GM18951 (cell line): ENCODE measurements at regions not wholly inside any gene's neighbourhood (a gene's known extent, or its start where the extent isn't known, plus 50 kb on each side); places are given as distances from the start of the nearest gene placed in this dataset.
"Not testable (repeated sequence)": the region's sequence is repeated elsewhere in the genome, so short reads cannot be mapped to it uniquely, and the experiment has no call there.

Source experiments
- POLR2A ChIP-seq: IDR thresholded peaks from 4 replicates; pipeline ENCODE4 v1.6.1; 2011; ENCODE audit warnings: mild to moderate bottlenecking; ENCODE audit not compliant: insufficient read length, insufficient read depth; ENCODE audit errors: extremely low read depth
- in situ Hi-C: fragments of 300-500 bp; cut with MboI; formaldehyde crosslinking; loops from one replicate; pipeline ENCODE4 v1.12.0; 2022; ENCODE audit warnings: low sequenced_read_pairs, mixed read lengths, inconsistent platforms; ENCODE audit not compliant: unreplicated experiment

DNA sequence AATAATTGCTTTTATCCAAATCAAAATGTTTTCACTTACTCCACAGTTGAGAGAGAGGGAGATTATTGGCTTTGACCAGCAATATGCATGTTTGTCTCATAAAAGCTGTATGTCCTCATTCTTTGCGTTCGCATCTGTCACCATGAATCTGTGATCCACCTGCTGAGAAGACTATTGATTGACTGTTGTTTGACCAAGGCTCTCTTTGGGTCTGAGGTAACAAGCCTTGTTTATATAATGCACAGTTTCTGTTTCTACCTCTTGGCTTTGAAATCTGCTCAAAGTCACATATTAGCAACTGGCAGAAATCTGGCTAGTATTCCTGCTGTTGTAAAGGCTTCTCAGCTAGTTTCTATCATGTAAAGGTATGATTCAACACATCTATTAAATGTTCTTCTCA lies 157.0 kb downstream of the LYPLAL1 start:
- in situ Hi-C loops = no loop called here

DNA sequence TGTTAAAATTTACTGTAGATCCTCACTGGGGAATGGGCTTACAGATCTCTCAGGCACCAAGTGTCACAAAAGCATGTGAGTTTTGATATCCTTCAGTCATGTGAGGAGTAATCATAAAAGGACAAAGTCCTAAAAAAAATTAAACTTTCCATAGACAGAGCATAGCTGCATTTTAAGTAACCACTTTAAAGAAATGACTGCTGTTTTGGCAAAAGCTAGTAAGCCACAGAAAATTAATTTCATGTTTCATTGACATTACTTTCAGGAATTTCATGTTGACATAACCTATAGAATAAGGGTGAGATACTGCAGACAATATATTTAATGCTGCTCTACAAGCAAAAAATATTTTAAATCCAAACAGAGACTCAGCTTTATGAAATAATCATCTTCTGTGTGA lies 156.3 kb downstream of the LYPLAL1 start:
- TF ChIP-seq POLR2A = no peak
- in situ Hi-C loops = no loop called here

More for the DNA sequence above, 157.0 kb downstream of the LYPLAL1 start:
- TF ChIP-seq POLR2A = no peak

DNA sequence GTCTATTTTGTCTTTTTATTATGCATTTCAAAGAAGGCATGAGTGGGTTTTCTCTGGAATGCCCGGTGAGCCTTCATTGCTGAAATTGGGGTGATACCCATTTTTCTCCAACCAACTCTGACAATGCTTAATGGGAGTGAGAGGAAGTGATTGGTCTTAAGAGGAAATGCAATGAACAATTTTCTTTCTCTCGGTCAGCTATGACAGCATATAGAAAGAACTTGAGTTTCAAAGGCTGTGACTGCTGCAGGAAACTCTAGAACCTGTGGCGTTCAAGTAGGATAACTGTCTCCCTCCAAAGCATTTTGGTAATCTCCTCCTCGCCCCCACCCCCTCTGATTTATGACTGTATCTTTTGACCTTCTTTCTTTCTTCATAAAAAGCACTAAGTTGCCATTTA lies 155.9 kb downstream of the LYPLAL1 start:
- no peak for TF ChIP-seq POLR2A
- in situ Hi-C loops = no loop called here

DNA sequence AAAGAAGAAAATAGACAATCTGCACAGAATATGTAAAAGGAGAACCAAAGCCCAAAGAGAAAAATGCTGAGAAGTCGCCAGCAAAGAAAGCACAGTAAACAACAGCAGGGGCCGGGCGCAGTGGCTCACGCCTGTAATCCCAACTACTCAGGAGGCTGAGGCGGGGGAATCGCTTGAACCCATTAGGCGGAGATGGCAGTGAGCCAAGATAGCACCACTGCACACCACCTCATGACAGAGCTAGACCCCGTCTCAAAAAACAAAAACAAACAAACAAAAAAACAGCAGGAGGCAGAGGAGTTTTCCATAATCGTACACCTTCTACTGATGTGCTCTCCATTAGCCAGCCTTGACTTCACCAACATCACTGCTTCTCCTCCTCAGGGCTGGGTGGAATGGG lies 153.2 kb downstream of the LYPLAL1 start:
- TF ChIP-seq POLR2A = no peak
- in situ Hi-C loops = no loop called here

DNA sequence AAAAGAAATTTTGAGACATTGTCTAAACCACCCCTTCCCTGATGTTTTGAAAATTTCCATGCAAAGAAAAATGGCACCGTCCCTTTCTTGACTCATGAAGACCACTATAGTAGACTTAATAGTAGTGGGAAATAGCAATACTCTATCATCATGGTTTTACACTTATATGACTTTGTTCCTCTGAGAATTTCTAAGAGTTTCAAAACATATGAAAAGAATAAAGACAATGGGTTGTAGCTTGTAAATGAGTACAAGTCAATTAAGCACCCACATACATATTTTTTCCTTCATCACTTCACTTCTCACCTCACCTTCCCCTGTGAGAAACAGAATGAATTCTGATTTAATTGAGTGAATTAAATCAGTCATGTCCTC lies 151.7 kb downstream of the LYPLAL1 start:
- in situ Hi-C loops = no loop called here
- no peak for TF ChIP-seq POLR2A

DNA sequence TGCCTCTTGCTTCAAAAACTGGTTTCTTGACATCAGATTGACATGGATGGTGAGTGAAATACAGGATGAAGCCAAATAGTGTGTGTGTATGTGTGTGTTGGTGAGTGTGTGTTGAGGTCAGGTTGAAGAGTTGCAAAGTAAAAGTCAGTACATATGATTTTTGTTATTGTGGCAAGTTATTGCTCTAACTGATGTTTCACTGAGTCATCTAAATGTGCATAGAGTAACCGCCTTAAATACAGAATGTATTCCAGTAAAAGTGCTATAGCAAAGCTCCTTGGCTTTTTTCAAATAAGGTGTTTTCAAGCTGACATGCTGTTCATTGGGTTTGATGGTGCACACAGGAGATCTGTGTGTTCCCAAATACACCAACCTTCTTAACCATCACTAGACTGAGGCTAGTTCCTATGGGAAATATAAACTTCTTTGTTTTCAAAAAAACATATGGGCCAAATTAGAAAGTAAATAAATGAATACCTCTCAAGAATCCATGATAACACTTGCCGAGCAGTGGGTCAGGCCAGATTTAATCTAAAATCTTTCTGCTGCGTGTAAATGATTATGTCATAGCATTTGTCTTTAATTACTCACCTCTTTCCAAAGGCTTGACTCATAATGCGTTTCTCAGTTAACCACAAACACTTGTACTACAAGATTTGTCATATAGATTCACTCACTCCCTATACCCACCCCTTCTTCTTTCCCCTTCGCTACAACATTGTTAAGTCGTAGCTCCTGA lies 151.1 kb downstream of the LYPLAL1 start:
- in situ Hi-C loops = no loop called here
- no peak for TF ChIP-seq POLR2A

DNA sequence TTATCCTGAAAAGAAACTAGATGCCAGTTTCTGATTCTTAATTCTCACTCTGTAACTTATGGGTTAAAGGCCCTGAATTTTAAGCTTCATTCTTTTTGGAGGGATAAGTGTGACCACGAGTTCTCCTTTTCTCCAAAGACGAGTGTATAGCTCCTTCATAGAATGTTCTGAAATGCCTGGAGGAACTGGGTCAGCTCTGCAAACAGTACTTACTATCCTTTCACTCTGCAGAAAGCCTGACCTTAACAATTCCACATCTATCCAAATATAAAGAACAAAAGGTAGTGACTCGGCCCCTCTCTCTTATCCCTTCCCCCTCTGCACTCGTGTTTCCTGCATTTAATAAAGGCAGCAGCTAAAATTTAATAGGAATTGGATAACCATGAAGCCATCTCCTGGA lies 150.5 kb downstream of the LYPLAL1 start:
- TF ChIP-seq POLR2A = no peak
- in situ Hi-C loops = no loop called here

DNA sequence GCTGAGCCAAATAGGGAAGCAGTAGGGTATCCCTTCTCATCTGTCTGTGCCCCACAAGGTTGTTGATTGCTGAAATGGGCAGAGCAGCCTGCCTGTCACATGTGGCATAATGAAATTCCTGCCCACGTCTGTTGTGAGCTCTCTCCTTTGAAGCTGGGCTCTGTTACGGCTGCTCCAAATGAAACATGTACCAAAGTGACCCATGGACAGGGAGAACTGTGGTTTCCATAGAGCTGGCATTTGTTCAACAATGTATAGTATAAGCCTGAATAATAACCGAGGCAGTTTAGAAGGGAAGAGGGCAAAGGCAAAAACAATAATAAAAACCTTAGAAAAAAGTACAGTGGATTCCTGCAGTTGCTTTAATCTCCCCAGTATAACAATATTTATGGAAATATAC lies 149.7 kb downstream of the LYPLAL1 start:
- in situ Hi-C loops = no loop called here
- no peak for TF ChIP-seq POLR2A

DNA sequence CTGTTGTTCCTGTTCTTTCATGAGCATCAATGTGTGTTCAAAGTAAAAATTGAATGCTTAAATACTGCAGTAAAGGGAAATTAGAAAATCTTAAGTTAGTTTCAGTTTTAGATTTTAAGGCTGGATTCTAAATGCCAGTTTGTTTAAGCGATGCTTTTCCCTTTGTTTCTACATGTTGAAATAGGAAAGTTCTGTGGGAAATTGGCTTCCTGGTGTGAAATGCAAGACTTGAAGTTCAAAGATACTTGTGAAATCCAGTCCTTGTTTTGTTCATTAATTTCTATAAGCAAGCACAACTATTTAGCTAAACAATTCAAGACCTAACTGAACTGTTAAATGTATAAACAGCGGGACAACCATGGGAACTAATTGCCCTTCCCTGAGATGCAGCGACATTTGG lies 149.1 kb downstream of the LYPLAL1 start:
- TF ChIP-seq POLR2A = no peak
- in situ Hi-C loops = no loop called here

DNA sequence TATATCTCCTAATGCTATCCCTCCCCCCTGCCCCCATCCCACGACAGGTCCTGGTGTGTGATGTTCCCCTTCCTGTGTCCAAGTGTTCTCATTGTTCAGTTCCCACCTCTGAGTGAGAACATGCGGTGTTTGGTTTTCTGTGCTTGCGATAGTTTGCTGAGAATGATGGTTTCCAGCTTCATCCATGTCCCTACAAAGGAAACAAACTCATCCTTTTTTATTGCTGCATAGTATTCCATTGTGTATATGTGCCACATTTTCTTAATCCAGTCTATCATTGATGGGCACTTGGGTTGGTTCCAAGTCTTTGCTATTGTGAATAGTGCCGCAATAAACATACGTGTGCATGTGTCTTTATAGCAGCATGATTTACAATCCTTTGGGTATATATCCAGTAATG lies 146.9 kb downstream of the LYPLAL1 start:
- in situ Hi-C loops = not testable (repeated sequence)

DNA sequence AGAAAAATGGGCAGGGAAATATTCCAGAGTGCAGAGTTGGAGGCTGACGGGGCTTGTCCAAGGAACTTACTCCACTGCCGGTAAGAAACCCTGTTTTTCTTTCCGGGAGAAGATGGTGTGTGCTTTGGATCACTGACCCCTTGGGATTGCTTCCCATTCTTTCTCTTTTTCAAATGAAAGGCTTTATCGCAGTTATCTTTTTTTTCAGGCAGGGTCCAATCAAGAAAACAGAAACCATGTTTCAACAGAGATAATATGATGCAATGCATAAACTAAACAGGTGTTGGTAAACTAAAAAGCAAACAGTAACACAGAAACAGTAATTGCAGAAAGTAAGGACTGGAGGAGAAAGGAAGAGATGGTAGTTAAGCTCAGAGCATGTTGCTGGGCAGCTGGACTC lies 145.1 kb downstream of the LYPLAL1 start:
- in situ Hi-C loops = no loop called here
- TF ChIP-seq POLR2A = no peak

DNA sequence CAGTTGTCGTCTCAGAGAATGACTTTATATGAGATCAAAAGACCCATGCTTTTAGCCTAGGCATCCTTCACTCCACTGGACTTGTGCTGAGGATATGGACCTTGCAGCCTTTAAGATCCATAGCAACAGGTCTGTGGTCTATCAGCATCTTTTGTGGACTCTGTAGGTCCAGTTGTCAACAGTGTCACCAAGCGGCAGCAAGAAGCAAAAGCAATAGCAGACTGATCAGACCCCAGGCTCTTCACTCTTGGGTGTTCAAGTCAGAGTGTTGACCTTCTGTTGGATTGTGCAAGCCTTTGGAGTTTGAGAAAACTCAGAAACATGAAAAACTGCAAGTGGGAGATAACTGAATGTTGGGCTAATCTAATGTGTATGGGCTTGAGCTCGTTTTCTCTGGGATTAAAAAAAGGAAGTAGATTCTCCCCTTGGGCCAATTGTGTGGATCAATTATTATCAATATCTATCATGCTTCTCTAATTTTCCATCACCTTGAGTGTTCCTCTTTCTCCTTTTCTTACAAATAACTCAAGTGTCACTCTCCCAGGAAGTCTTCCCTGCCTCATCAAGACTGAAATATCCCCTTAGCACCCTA lies 144.2 kb downstream of the LYPLAL1 start:
- in situ Hi-C loops = no loop called here
- TF ChIP-seq POLR2A = no peak

DNA sequence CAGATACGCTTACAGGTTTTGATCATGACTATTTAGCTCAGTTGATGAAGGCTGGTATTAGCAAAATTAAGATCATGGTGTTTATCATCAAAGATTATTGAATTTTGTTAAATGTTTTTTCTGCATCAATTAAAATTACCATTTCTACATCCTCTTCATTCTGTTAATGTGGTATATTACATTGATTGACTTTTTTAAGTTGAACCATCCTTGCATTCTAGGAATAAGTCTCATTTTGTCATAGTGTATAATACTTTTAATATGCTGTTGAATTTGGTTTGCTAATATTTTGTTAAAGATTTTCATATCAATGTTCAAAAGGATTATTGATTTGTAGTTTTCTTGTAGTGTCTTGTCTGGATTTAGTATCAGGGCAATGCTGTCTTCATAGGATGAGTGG lies 142.4 kb downstream of the LYPLAL1 start:
- TF ChIP-seq POLR2A = no peak
- in situ Hi-C loops = no loop called here

DNA sequence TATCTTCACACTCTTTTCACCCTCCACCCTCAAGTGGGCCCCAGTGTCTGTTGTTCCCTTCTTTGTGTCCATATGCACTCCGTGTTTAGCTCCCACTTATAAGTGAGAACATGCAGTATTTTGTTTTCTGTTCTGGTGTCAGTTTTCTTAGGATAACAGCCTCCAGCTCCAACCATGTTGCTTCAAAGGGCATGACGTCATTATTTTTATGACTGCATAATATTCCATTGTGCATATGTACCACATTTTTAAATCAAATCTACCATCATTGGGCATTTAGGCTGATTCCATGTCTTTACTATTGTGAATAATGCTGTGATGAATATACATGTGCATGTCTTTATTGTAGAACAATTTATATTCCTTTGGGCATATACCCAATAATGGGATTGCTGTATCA lies 140.3 kb downstream of the LYPLAL1 start:
- in situ Hi-C loops = no loop called here
- no peak for TF ChIP-seq POLR2A

DNA sequence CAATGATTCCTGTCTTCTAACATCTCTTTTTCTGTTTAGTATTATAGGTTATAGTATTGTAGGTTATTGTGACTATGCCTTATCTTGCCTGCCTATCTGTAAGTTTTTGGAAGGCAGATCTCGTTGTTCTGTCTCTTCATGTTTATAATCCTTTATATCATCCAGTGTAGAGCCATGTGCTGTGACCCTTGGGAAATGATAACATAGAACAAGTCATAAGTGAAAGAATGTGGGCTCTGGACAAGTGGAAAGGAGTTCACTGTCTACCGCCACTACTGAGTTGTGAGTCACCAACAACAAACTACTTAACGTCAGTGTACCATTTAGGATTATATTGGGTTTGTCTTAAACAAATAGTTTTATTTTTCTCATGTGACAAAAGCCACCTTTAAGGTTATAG lies 139.3 kb downstream of the LYPLAL1 start:
- in situ Hi-C loops = no loop called here
- TF ChIP-seq POLR2A = no peak

DNA sequence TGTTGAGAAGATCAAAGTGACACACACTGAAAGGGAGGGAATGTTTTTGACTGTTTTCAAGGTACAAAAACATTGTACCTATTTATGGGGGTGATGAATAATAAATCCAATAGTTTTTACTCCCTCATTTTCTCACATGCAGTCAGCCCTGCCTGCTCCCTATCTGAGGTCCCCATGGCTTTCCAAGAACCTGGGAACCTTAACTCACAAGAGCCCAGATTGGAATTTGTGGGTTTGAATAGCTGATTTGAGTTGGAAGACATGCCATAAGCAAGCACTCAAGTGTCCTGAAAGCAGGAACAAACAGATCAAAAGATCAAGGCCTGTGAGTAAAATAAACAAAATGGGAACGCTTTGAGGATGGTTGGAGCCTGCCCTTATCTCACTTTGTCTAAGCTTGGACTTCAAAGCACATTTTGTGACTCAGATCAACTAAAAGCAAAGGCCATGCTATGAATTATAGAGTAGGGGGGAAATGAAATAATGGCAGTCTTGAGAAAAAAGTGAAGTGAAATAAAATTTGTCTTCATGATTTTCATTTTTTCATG lies 136.6 kb downstream of the LYPLAL1 start:
- in situ Hi-C loops = no loop called here
- TF ChIP-seq POLR2A = no peak
